ENCODE measurements at regions not wholly inside any gene's neighbourhood (a gene's known extent, or its start where the extent isn't known, plus 50 kb on each side); places are given as distances from the start of the nearest gene placed in this dataset.

- TF ChIP-seq POLR2A (IDR thresholded peaks at IDR 0.05) (no peak), CTCF (IDR thresholded peaks at IDR 0.05) (peak; percentile 29 to 78 (median 68)), EP300 (IDR thresholded peaks at IDR 0.05) (no peak)
Measured at GRCh38 chr4:153083447-153083947, 120.7 kb upstream of the TRIM2 start.
